ENCODE measurements at regions not wholly inside any gene's neighbourhood (a gene's known extent, or its start where the extent isn't known, plus 50 kb on each side); places are given as distances from the start of the nearest gene placed in this dataset.

GRCh38 chr5:4980201-4980600, 159.9 kb upstream of the ADAMTS16 start:
- DNase-seq: no peak

- no peak for DNase-seq
Observed at GRCh38 chr5:4981608-4982007, 158.5 kb upstream of the ADAMTS16 start.

- no peak for DNase-seq
Observed at GRCh38 chr5:4983701-4984100, 156.4 kb upstream of the ADAMTS16 start.

DNA sequence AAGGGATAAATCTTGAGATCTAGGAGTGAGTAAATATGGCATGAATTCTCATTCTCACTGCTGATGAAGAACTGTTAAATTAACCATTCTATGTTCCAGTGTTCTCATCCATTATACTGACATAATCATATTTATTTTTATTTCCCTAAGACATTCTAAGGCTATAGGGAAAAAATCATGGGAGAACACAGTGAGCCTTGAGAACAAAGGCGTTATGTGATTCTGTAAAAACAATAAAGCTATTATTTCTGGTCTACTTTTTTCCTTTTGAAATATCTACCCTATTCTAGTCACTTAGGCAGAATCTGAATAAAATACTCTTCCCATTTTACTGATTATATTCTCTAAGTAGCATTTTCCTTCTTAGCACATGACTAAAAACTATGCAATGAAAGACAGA, 155.7 kb upstream of the ADAMTS16 start:
- DNase-seq: no peak

DNA sequence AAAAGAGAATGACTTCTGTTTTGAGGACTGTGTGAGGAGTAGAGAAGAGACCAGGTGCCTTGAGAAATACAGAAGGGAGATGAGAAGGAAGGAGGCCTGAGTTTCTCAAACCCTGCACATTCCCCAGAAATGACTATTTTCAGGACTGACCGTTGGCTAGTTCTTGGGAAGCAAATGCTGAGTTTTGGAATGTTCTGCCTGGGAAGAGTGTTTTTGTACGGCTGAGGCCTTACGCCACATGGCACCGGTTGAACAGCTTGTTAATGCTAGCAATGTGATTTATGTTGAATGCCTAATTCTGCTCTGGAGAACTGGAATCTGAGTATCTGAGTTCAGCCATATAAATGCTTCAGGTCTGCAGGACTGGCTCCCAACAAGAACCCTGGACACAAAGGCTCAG, 152.7 kb upstream of the ADAMTS16 start:
- no peak for DNase-seq

- no peak for DNase-seq
Observed at GRCh38 chr5:4989118-4989517, 151.0 kb upstream of the ADAMTS16 start.

DNA sequence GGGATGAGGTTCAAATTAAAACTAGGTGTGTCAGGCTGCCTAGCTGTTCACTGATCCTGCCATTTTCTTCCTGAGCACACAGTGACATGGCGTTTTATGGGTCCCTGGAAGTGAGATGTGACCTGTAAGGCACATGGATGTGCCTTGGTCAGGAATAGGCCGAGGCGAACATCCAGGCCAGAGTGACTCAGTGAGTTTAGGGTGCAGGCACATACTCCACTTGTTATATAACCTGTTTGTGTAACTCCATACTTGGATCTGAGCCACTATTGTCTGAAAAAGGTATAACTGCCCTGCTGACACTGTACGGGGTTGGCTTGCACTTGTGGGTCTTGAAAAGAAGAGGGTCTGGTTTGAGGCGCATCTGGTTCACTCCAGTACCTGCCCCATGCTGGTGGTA, 150.1 kb upstream of the ADAMTS16 start:
- no peak for DNase-seq

DNA sequence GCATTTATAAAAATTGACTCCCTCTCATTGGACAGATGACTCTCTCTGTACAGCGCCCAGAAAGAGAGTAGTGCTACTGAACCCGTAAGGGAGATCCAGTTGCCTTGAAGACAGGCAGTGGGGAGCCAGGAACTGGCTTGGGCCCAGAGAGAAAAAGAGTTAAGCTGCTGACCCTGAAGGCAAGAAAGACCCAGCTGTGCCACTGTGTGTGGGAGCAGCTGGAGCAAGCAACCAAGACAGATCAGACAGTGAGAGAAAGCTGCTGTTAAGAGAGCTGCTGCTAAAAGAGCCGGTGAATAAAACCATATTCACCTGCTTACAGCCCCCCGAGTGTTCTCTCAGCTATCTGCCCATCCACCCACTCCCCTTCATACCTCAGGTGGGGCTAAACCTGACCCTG, 149.7 kb upstream of the ADAMTS16 start:
- no peak for DNase-seq

DNA sequence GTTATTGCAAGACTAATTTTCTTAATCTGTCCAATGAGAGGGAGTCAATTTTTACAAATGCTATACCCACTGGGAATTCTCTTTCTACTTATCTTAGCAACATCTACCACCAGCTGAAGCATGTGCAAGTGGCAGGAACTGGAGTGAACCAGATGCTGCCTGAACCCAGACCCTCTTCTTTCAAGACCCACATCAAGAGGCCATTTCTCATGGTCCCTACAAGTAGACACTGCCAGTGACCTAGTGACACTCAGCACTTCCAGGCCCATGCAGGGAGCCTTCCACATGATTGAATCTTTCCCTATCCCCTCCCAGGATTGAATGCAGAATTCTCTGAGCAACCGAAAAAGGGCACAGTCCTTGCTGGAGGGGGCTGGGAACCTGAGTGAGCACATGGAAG, 148.2 kb upstream of the ADAMTS16 start:
- DNase-seq: no peak

- no peak for DNase-seq
Observed at GRCh38 chr5:4995014-4995413, 145.1 kb upstream of the ADAMTS16 start.

- no peak for DNase-seq
Observed at GRCh38 chr5:5005353-5005752, 134.8 kb upstream of the ADAMTS16 start.

- DNase-seq: no peak
Observed at GRCh38 chr5:5006548-5006947, 133.6 kb upstream of the ADAMTS16 start.

- DNase-seq: no peak
Observed at GRCh38 chr5:5009240-5009639, 130.9 kb upstream of the ADAMTS16 start.

- no peak for DNase-seq
Observed at GRCh38 chr5:5011151-5011550, 129.0 kb upstream of the ADAMTS16 start.

GRCh38 chr5:5014586-5015235, 125.4 kb upstream of the ADAMTS16 start:
- no peak for DNase-seq

DNA sequence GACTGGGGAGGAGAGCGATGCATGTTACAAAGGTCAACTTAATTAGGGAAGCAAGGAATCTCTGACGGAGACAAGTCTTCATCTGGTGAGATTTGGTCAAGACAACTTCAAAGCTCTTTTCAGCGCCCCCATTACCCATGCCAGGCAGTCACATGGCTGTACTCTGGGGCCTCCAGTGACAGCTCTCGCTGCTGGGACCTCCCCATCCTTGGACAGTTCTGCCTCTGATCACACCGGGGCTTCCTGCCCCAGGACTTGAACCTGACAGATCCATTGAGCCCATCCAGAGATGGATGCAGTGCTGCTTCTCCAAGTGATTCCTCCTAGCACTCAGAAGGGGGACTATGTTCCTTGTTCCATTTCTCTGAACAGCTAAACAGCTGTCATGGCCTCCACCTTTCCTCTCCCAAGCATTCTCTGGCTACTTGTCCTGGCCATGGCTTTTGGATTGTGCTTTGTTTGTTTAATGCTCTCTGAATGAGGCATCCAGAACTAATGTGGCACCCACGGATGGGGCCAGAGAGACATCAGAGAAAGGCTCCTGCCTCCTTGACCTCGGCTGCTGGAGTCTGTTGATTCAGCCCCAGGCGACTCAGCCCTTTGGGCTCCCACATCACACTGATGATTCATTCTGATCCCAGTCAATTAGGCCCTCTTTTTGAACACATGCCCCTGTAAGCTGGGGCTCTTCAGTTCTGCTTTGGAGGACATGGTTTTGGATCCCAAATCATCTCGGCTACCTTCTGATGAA, 122.1 kb upstream of the ADAMTS16 start:
- no peak for DNase-seq

- DNase-seq: no peak
Observed at GRCh38 chr5:5018578-5018970, 121.6 kb upstream of the ADAMTS16 start.

DNA sequence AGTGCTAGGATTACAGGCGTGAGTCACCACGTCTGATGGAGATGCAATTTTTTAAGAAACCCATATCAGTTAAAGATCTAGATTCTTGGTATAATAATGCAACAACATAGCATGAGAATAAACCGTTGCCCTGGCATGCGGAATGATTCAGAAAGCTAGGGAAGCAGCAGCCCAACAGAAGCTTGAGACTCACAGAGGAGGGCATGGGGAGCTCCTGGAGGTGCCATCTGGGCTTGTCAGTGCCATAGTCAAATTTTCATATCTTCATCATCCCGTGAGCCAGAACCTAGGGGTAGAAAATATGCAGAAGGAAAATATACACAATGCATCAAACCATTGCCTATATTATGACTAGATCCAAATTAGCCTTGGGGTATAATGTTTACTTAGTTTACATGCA, 118.7 kb upstream of the ADAMTS16 start:
- no peak for DNase-seq

DNA sequence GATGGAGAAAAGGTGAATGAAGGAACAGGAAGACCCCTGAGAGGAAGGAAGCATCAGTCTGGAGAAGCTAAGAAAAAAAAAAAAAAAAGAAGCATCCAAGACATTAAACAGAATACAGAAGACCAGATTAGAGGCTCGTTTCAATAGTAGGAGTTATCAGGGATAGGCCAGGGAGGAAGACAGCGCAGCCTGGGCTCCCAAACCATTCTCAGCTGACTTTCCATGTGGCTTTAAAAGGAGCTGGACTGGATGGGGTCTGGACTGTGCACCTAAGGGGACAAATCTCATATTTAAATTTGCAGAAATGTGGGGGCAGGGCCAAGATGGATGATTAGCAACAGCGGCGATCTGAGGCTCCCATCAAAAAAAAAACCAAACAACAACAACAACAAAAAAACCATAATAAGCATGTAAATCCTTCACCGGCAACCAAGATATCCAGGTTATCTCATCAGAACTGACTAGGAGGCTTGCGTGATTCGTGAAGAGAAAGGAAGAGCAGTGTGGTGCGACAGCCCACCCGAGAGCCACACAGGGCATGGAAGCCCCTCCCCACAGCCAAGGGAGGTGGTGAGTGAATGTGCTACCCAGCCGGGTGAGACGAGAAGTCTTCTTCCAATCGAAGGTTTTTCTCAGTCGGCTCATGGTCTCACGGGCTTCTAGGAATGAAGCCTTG, 114.9 kb upstream of the ADAMTS16 start:
- DNase-seq: no peak

- peak; percentile 75 to 81 for DNase-seq
Observed at GRCh38 chr5:5025774-5026408, 114.2 kb upstream of the ADAMTS16 start.

DNA sequence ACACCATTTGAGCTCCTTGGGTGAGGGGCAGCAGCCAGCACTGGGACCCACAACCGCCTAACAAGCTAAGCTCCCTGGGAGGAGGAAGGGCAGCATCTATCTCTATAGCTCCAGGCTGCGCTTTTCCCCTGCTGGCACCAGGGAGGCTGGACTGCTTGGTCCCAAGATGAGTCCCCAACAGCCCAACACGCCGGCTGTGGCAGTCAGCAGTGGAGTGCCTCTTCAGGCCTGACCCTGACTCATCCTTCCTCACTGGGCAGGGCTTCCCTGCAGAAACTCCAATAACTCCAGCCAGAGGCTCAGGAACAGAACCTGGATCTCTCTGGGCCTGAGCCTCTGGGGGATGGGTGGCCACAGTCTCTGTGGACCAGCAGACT, 113.7 kb upstream of the ADAMTS16 start:
- DNase-seq: no peak

DNA sequence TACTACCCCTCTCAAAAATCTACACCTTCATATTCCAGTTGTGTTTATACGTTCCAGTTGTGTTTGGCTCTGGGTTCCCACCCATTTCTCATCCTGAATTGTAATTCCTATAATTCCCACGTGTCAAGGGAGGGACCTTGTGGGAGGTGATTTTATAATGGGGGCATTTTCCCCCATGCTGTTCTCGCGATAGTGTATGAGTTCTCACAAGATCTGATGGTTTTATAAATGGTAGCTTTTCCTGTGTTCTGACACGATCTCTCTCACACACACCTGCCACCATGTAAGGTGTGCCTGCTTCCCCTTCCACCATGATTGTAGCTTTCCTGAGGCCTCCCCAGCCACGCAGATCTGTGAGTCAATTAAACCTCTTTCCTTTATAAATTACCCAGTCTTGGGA, 108.5 kb upstream of the ADAMTS16 start:
- no peak for DNase-seq

DNA sequence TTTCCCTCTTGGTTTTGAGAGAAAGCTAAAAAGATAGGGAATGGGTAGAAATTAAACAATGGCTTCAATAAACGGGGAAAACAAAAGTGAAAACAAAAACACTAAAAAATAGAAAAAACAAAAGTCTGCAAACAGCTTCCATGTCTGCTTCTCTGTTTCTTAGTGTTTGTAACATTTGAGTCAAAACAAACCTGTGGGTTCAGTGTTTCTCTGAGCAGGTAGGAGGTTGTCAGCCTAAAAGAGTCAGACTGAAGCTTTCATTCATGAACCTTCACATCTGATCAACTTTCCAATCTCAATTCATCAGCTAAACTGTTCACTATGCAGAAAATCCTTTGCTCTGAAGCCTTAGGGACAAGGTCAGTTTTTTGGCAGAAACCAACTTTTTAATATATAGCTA, 102.5 kb upstream of the ADAMTS16 start:
- no peak for DNase-seq

- DNase-seq: no peak
Observed at GRCh38 chr5:5039918-5040317, 100.2 kb upstream of the ADAMTS16 start.

Data from SHP77 (cell line).